Superior temporal gyrus (tissue), 1 donor: ENCODE measurements at regions not wholly inside any gene's neighbourhood (a gene's known extent, or its start where the extent isn't known, plus 50 kb on each side); places are given as distances from the start of the nearest gene placed in this dataset.
A peak's percentile ranks its signal among the peaks of the same experiment; 100 is the strongest.

Source experiments
- DNase-seq: peaks from one replicate; pipeline ENCODE4 v3.0.0-alpha.2; 2016; ENCODE audit errors: extremely low spot score

DNA sequence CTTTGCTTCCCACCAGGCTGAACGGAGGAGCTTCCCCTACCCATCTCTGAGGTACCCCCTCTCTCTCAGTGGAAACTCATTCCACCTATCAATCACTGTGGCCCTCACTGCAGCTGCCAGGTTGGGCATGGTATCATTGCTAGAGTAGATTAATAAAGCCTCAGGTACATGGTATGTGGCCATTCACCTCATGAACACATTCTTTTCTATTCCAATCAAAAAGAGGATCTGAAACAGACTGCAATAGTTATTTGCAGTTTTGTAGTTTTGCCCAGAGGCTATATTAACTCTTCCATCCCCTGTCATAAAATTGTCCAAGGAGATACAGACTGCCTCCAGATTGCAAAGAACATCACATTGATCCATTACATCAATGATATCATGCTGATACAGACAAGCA, 85.8 kb upstream of the MVB12B start:
- no peak for DNase-seq

DNA sequence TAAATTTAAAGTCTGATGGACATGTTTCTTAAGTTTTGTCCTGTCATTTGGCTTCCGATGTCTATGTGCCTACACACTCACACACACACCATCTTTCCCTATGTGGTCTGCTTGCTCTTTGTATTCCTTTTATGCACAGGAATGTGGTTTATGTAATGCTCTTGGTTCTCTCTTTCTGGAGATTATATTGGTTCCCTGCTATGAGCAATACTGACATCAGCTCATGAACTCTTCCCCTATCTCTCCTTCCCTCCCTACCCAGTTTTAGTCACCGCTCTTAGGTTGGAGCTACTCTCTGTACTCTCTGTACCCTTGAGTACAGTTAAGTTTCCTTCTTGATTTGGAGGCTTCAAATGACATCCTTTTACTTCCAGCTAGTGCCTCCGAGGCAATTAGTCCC, 77.9 kb upstream of the MVB12B start:
- no peak for DNase-seq

DNA sequence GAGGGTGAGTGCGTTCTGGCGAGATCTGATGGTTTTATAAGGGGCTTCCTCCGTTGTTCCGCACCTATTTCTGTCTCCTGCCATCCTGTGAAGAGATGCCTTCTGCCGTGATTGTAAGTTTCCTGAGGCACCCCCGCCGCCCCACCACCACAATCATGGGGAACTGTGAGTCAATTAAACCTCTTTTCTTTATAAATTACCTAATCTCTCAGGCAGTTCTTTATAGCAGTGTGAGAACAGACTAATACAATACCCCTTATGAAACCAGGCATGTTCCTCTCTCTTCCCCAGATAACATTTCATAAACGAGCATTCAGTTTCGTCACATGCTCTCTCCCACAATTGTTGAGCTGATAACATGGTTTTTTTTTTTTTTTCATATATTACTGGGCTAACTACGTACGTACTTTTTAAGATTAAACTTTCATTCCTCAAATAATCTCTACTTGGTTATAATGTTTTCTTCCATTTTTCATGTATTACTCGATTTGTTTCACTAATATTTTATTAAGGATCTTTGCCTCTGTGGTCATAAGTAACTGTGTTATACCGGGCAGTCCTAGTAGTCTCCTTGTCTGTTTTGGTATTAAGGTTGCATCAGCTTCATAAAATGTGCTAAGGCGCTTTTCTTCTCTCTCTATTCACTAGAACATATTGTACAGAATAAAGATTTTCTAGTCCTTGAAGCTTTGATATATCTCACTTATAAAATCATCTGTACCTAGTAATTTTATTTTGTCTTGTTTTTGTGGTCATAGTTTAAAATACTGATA, 64.9 kb upstream of the MVB12B start:
- no peak for DNase-seq

DNA sequence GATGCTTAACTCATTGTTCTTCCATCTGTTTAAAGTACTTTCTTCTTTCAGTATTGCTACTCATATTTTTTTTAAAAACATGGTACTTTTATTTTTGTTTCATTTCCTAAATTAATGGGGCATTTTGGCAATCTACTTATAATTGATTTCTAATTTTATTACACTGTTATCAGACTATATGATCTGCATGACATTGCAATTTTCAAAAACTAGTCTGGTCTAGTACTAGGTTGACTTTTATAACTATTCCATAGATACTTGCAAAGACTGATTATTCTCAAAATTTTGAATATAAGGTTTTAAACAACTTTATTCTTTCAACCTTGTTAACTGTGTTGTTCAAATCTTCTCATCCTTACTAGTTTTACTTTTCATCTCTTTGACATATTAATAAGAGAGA, 63.9 kb upstream of the MVB12B start:
- no peak for DNase-seq

DNA sequence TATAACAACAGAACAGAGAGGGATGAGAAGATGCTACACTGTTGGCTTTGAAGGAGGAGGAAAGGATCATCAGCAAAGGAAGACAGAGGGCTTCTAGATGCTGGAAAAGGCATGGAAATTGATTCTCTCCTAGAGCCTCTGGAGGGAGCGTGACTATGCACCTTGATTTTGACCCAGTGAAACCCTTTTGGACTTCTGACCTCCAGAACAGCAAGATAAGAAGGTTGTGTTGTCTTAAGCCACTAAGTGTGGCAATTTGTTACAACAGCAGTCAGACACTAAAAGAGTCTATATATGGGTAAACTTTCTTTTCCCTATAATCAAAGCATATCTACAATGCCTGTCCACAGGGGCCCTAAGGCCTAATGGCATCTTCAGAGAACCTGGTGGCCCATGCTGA, 56.1 kb upstream of the MVB12B start:
- DNase-seq = no peak

DNA sequence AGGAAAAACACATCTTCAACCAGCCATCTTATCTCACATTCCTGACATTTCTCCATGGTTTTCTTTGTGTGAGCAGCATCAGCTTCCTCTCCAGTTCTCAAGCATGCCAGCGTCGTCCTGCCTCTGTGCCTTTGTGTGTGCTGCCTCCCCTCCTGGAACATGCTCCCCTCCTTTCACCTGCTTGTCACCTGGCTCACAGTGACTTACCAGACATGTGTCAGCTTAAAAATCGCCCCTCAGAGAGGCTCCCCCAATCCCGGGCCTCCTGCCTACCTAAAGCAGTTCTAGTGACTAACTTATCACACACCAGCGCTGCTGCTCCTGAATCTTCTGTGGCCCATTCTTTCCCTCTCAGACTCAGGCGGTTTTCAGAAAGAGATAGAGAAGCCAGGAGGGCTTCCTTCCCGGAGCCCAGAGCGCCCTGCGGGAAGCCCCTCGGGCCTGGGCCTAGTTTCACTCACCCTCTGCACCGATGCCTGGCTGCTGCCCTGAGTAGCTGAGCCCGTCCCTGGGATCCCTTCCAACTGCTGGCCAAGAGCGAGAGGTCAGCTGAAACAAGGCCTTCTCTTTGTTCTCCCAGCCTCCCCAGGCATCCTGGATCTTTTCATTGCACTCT, 51.1 kb upstream of the MVB12B start:
- peak; percentile 92 for DNase-seq

DNA sequence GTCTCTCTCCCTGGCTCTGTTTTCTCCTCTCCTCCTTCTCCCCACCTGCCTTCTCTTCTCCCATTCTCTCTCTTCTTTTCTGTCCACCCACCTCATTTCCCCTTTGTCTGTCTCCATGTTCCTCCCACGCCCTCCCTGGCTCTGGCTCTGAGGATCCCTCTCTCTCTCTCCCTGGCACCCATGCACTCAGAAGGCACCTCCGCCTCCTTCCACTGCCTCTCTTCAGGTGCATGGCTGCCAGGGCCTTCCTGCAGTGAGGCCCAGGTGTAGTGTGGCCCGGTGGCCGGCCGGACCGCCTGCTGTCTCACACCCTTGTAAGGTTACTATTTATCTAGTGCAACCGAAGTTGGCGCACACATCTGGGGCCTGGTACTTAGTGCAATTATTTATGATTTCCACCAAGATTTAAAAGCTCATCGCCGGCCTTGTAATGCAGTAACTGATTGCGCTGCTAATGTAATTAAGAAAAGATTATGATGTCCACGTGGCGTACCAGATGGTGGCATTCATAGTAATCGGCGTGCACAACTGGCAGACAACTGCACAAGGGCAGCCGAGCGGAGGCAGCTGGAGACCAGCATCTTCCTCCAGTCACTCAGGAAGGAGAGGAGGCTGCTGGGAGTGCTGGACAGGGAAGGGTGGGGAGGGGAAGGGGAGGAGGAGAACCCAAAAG, 50.4 kb upstream of the MVB12B start:
- DNase-seq = peak; percentile 38
